NCI-H1105 (cell line): ENCODE measurements at regions not wholly inside any gene's neighbourhood (a gene's known extent, or its start where the extent isn't known, plus 50 kb on each side); places are given as distances from the start of the nearest gene placed in this dataset.

Experiments
- DNase-seq: peaks from one replicate; lab custom pipeline; 2025; lab: John Stamatoyannopoulos, UW

- no peak for DNase-seq
These were observed 1504.5 kb downstream of the CDH11 start for GRCh38 chr16:63617047-63617989.

- DNase-seq: no peak
These were observed 1507.4 kb downstream of the CDH11 start for GRCh38 chr16:63614429-63614828.

GRCh38 chr16:63613701-63614100 is 1508.2 kb downstream of the CDH11 start:
- no peak for DNase-seq

- no peak for DNase-seq
These were observed 1509.2 kb downstream of the CDH11 start for GRCh38 chr16:63612462-63613227.

GRCh38 chr16:63606778-63607177 is 1515.1 kb downstream of the CDH11 start:
- no peak for DNase-seq

- no peak for DNase-seq
These were observed 1519.5 kb downstream of the CDH11 start for GRCh38 chr16:63602206-63602927.

- no peak for DNase-seq
These were observed 1525.1 kb downstream of the CDH11 start for GRCh38 chr16:63596716-63597115.

- DNase-seq: no peak
These were observed 1529.0 kb downstream of the CDH11 start for GRCh38 chr16:63592852-63593251.

GRCh38 chr16:63581570-63581969 is 1540.3 kb downstream of the CDH11 start:
- DNase-seq: no peak

- DNase-seq: no peak
These were observed 1542.6 kb upstream of the CDH8 start for GRCh38 chr16:63578791-63579190.

GRCh38 chr16:63577891-63578290 is 1541.7 kb upstream of the CDH8 start:
- DNase-seq: no peak

GRCh38 chr16:63575041-63575440 is 1538.8 kb upstream of the CDH8 start:
- DNase-seq: no peak

- no peak for DNase-seq
These were observed 1531.9 kb upstream of the CDH8 start for GRCh38 chr16:63568164-63568563.

GRCh38 chr16:63563819-63564505 is 1527.7 kb upstream of the CDH8 start:
- no peak for DNase-seq

GRCh38 chr16:63553980-63554379 is 1517.7 kb upstream of the CDH8 start:
- no peak for DNase-seq

- no peak for DNase-seq
These were observed 1503.0 kb upstream of the CDH8 start for GRCh38 chr16:63539276-63539675.

- DNase-seq: no peak
These were observed 1494.7 kb upstream of the CDH8 start for GRCh38 chr16:63530974-63531373.

GRCh38 chr16:63530208-63530607 is 1494.0 kb upstream of the CDH8 start:
- DNase-seq: no peak

GRCh38 chr16:63527404-63527803 is 1491.2 kb upstream of the CDH8 start:
- DNase-seq: no peak

GRCh38 chr16:63516394-63516793 is 1480.2 kb upstream of the CDH8 start:
- no peak for DNase-seq

- no peak for DNase-seq
These were observed 1476.7 kb upstream of the CDH8 start for GRCh38 chr16:63512910-63513309.

GRCh38 chr16:63497408-63497807 is 1461.2 kb upstream of the CDH8 start:
- no peak for DNase-seq
